Ammon's horn (tissue), 1 donor: ENCODE measurements at regions not wholly inside any gene's neighbourhood (a gene's known extent, or its start where the extent isn't known, plus 50 kb on each side); places are given as distances from the start of the nearest gene placed in this dataset.

Experiments used
- DNase-seq: peaks from one replicate; pipeline ENCODE4 v3.0.0-alpha.2; 2016; ENCODE audit warnings: low spot score

DNA sequence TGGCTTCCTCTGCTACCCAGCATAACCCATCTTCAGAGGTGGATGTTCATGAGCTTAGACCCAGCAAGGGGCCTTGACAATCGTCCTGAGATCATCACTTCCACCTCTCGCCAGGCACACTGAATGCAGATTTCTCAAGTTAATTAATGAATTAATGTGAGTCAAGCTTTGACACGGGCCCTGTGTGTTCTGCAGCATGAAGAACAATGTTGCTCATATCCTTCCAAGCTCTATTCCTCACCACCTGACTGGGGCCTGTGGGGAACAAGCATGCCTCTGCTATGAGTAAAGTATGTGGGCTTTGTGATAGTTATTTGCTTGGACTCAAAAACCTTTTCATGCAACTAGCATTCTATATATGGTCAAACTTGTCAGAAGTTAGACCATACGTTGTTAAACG is 122.0 kb downstream of the SEC16B start:
- no peak for DNase-seq

DNA sequence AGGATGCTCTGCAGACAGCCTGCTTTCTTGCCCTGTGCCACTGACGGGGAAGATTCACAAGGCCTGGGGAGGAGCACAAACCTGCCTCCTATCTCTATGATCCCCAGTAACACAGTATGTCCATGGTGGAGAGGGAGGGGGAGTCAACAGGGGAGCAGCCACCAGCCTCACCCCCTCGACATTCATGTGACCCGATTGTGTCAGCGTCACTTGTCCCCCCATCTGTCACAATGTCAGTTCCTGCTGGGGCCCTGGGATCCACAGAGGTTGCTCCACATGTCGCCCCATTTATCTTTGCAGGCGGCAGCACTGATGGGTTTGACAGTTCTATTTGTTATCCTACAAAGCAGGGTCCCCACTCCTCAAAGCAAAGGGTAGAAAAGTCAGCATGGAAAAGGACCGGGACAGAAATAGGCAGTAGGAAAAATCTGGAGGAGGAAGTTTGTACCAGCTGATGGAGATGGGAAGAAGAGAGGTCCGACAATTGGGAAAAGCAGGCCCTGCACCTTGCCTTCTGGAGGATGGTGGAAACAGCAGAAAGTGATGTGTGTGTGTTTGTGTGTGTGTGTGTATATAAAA is 130.9 kb downstream of the SEC16B start:
- DNase-seq = no peak

DNA sequence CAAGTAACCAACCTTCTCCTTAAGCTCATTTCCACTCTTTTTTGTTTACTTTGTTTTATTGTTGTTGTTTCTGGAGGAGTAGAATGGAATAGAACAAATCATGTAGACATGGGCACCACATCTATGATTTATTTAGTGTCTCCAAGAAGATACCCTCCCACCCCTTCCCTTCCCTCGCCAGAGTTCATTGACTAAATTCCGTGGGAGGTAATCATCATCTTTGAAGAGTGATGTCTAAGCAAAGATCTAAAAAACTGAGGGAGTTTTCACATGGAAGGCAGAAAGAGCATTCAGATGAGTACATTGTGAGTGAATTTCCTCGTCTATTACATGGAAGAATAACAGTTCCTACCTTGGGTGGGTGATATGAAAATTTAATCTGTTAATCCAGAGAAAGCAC is 136.2 kb downstream of the SEC16B start:
- no peak for DNase-seq

DNA sequence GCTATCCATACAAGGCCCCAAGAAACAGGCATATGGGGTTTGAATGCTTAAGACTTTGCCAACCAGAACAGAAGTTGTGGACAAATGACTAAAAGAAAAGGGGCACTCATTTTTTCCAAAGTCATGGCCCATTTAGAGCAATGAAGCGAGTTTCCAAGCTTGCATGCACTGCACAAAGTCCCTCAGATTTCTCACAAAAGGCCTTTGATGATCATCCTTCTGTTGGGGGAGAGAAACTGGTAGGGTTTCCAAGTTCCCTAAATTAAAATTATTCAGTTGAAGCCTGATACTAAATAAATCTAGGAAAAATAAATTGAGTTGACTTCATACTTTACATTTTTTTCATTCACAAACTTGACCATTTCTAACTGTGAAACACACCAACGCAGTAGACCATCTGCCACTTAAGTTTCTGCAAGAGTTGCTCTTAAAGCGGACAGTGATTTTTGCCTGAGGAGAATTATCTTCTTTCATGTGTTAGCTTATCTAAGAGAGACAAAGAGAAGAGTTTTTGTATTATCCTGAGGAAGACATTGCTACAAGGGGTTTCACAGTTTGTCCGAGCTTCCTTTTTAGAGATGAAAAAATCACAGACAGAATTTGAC is 139.2 kb downstream of the SEC16B start:
- no peak for DNase-seq

DNA sequence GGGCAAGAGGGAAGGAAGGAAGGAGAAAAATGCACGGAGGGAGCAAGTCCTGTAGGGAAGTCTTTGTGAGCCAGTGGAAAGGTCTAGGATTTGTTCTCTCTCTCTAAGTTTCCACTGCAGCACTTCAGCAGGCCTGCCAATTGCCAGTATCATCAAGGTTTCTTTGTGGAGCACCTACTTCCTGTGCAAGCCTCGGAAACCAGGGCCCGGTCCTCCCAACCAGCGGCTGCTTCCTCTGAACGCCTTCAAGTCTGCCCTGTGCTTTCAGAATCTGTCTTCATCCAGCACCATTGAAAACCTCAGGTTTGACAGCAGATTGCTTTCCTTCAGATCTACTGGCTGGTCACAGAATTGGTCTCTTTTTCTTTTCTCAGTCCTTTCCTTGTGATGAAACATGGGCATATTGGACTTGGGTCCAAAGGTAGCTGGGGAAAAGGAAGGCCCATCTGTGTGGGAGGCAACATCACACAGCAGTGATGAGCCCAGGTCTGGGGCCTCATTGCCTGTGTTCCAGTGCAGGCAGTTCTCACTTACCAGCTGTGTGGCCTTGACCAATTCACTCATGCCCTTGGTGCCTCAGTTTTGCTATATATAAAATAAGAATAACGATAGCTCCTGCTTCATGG is 144.5 kb downstream of the SEC16B start:
- DNase-seq = no peak

DNA sequence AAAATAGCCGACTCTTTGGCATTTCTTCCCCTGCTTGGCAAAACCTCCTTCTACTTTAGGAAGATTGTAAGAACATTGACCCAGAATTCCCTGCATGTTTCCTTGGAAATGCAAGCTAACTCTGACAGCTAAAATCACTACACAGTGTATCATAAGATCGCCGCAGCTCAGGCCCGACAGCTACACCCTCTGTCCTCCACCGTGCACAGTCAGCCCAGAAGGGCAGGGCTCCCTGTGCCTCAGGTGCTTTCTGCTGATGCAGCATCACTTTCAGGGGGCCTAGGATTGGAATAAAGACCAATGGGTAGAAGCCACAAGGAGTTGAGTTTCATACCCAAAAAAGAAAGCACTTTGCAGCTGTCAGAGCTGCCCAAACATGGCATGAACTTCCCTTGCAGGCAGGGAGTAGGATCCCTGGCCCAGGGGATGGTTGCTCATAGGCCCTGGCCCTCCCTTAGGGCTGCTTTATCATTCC is 145.3 kb downstream of the SEC16B start:
- peak; percentile 23 for DNase-seq

DNA sequence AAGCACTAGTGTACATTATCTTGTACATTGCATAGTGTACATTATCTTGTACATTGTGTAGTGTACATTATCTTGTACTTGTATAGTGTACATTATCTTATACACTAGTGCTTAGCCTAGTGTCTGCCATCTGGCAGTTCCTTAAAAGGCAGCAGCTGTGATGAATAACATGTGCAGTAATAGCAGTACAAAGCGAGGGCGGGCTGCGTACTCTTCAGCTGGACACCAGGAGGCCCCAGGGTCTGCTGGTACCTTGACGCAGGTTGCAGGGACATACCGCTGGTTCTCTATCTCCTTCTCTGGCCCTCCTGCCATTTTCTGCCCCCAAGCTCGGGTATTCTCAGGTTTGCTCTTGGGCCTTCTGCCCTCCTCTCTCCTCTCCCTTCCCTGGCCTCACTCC is 149.6 kb downstream of the SEC16B start:
- DNase-seq = no peak

DNA sequence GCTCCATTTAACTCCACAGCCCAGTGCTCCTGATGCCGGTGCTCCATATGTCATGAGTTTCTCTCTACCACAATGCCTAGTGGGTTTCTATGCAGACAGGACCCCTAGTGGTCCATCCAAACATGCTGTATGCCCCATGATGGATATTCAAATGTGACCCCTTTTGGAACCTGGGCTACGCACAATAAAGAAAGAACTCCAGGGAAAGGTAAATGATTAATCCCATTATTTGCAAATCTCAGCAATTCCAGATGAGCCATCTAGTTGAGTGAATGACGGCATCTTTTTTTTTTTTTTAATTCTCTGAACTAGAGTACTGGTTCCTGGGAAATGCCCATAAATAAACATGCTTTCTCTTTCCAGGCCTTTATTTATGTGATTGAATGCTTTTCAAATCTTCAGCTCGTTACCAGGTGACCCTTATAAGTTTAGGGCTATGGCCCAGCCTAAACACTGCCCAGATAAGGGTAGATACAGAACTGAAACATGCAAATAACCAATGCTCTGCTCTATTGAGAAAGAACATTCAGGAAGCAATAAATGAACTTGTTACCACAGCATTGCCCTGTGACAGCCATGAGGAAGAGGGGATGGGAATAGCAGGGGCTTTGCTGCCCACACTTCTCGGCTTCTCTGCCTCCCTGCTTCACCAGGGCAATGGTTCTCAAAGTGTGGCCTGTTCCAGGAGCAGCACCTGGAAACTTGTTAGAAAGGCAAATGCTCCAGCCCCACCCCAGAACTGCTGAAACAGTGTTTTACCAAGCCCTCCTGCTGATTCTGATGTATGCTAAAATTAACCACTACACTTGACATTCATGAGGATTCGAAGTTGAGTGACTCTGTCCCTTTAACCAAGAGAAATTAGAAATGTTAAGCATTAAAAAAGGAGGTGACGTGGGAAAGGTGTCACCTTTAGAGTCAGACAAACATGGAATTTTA is 151.7 kb downstream of the SEC16B start:
- DNase-seq = no peak

DNA sequence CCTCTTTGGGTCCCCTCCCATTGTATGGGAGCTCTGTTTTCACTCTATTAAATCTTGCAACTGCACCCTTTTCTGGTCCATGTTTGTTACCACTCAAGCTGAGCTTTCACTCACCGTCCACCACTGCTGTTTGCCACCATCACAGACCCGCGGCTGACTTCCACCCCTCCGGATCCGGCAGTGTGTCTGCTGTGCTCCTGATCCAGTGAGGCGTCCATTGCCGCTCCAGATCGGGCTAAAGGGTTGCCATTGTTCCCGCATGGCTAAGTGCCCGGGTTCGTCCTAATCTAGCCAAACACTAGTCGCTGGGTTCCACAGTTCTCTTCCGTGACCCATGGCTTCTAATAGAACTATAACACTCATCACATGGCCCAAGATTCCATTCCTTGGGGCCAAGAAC is 157.2 kb downstream of the SEC16B start:
- no peak for DNase-seq

DNA sequence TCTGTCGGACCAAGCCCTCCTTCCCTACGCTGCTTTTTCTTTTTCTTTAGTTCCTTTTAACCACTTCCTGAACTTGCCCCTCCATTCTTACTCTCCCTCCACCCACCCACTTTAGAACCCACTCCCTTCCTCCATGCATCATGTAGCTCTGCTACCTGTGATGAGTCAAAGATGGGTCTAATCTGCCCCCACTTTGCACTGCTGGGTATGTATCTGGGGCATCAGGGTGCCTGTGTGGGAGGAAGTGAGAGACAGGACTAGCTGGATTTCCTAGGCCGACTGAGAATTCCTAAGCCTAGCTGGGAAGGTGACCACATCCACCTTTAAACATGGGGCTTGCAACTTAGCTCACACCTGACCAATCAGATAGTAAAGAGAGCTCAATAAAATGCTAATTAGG is 157.7 kb downstream of the SEC16B start:
- no peak for DNase-seq

DNA sequence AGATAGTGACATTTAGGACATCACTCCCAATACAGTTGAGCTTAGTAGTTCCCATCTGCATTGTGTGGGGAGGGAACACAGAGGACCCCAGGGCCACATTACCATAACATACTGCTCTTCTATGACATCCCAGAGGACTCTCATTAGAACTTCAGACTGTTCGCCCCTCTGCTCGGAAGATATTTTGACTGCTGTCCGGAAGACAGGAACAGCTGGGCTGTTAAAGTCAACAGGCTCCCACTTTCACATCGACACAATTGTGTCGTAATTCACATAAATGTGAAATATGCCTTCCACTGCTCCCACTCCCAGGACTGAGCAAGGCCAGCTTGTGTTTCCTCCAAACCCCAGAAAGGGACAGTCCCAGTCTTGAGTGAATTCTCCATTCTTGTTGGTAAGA is 158.4 kb downstream of the SEC16B start:
- no peak for DNase-seq

DNA sequence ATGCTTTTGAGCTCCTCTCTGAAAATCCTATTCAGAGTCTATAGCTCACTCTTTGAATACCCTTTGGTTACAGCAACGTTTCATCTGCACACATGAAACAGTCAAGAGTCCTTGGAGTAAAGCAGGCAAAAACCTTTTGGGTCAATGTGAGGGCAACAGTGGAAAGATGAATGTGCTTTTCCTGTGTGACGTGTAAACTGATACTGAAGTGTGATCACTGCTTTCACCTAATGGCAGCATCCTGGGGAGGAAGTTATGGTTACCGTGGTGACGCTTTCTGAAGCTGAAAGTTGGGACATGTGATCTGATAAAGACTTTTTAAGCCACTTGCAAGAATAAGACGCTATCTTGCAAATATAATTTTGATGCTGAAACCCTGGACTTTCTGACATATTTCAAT is 160.0 kb downstream of the SEC16B start:
- DNase-seq = no peak

DNA sequence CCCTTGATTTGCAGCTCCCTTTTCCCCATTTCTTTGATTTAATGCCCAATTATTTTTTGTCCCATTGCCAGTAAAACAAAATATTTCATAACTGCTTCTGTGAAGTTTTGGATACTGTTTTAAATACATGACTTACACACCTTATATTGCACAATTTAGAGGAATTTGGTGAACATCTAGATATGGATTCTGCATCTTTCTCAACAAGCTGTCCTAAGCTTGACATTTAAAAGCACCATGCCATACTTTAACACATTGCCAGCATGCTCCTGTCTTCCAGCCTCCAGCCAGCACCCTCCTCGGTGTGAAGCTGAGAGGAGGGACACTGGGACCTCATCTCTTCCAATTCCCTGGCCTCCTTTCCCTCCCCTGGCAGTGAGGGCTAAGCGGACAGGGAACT is 167.6 kb downstream of the SEC16B start:
- no peak for DNase-seq

DNA sequence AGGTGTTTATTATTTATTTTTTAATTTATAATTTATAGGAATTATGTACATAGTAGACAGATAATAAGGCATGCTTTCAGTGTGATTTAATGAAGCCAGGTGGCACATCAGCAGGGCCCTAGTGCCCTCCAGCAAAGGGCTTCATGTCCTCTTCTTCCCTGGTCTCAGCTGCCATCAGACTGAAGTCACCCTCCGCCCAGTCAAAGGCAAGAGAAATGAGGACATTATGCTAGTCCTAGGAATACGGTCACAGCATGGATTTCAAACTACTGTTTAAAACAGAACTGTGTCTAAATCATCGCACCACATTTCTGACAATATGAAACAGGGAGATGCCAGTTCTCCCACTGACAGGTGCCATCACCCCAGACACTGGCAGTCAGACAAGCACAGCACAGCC is 168.1 kb downstream of the SEC16B start:
- no peak for DNase-seq

DNA sequence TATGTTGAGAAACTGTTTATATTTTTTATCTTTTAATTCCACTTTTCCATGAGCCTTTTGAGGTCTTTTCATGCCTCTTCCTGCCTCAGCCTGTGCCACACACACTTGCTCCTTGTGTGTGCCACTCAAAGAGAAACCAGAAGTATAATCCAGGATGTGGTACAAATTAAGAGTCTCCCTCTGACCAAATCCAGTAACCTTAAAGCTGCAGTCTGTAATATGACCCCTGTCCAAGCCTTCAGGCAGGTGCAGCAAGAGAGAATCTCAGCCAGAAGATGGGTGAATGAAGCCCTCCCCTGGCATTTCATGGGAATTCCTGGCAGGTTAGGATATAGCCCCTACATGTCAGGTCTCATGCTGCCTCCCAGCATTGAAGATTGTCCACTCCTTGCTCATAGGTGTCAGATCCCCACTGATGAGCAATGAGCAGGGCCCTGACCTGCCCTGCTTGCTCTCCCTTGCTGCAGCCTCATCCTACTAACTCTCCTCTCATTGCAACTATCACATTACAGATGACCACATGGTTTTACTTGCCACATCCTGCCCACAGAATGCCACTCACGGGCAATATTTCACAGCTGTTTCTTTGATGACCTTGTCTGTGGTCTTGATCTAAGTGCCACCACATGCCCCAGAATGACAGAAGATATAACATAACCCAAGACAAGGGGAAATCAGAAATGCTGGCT is 169.3 kb downstream of the SEC16B start:
- no peak for DNase-seq

DNA sequence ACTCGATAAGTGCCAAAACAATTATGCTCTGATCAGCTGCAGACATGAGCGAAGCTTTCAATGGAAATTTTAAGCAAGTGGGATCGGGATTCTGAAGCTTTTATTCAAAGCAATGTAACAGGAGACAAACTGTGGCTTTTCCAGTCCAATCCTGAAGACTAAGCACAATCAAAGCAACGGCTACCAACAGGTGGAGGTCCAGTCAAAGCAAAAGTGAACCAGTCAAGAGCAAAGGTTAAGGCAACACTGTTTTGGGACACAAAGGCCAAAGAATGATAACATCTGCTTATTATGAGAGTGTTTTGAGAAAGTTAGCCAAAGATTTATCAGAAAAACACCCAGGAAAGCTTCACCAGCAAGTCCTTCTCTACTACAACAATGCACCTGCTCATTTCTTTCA is 170.1 kb downstream of the SEC16B start:
- no peak for DNase-seq

DNA sequence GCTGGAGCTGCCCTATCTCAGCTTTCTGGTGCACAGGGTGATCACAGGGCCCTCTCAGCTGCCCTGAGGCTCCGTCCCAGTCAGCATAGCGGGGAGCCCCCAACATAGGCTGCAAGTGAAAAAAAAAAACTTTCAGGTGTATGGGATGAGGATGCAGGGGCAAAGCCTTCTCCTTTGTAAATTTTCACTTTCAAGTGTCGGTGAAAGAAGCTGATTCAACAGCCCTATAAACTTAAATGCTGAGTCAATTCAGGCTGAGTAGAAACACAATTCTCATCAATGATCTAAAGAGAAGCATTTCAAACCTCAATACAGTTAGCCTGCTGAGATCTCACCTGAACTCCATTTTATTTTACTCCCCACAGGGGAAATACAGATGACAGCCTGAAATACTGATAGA is 171.2 kb downstream of the SEC16B start:
- no peak for DNase-seq

DNA sequence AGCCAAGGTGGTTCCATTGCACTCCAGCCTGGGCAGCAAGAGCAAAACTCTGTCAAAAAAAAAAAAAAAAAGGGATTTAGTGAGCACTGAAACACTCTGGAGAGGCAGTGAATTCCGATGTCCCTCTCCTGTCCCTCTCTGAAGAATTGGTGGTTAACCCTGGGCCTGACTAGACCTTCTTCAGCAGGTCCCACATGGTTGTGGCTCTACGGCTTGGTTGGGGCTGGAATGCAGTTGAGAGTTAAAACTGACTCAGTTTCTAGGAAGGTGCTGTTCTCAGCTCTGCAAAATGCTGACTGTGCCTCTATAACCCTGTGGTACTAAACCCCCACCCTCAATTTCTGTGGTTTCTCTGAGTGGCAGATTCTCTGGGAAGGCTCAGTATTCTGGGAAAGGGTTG is 173.3 kb downstream of the SEC16B start:
- DNase-seq = no peak

DNA sequence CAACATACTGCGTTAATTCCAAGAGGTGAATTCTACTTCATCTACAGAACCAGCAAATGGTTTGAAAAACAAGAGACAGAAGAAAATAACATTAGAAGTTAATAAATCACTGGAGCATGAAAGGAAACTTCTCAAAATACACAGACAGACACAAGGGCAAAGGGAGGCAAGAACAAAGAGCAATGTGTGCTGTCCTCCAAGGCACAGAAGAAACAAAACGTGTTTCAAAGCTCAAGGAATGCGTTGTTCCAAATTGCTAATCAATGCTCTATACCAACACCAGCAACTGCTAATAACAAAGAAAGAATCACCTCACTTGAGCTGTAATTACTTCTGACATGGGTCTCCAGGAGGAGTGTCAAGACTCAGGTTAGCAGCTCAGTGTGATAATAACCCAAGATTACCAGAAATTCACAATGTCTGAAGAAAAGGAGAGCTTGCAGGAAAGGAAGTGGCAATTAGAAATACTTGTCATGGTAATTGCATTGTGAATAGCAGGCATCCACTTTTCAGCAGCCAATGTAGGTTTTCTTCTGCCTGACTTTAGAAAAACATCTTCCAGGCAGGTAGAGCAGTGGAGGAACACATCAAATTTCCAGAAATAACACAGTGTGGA is 175.4 kb downstream of the SEC16B start:
- DNase-seq = no peak

DNA sequence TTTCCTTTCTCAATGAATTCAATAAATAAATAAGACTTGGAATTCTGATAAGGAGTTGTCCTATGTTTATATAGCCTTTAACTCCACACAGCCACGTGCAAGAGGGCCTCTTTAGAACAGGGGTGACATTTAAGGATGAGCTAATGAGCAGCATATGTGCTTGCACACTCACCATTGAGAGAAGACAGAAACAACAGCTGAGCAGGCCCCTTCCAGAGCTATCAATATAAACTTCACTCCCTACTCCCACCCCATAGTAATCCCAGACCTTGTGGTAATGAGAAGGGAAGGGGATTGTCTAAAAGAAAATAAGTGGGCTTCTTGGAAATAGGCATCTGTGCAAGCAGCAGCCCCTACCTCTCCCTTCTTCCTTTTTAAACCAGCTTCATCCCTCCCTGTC is 176.0 kb downstream of the SEC16B start:
- no peak for DNase-seq

DNA sequence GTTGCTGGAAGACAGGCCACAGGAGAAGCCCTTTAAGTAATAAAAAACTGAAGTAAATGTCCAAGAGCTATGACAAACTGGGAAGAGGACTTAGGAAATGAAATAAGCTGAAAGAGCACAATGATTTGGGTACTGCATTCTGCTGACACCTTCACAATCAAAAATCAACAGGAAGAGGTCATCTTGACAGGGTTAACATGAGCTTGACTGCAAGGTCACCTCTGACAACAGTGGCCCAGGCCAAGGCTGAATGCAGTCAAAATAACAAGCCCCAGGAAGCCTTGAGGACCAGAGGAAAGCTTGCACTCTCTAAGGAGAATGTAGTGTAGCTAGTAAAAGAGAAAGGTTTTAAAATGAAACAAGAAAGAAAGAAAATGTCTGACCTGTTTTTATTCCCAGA is 179.3 kb downstream of the SEC16B start:
- no peak for DNase-seq

DNA sequence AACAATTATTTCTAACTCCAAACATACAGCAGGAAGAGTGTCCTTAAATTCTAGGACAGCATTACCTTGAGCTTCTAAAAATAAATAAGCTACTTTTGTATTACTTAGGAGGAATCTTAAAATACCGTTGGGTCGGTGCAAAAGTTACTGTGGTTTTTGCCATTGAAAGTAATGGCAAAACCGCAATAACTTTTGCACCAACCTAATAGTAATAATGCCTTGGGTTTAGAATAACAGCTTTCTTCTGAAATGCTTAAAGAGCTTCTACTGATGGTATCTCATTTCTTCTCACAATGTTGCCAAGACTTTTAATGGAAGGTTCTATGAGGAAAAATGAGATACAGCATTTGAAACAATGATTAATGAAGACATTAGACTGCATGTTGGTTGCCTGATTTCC is 179.9 kb downstream of the SEC16B start:
- no peak for DNase-seq
